Limb (tissue), 2 donors: ENCODE measurements at regions not wholly inside any gene's neighbourhood (a gene's known extent, or its start where the extent isn't known, plus 50 kb on each side); places are given as distances from the start of the nearest gene placed in this dataset.
"Not testable (repeated sequence)": the region's sequence is repeated elsewhere in the genome, so short reads cannot be mapped to it uniquely, and the experiment has no call there.

Source experiments
- DNase-seq, 2 donors: peaks; one replicate each; pipeline ENCODE4 v3.0.0-alpha.2; 2016; ENCODE audit errors: extremely low spot score in 2 of 2

- not testable (repeated sequence) for DNase-seq
These were observed 1007.6 kb upstream of the EDIL3 start for GRCh38 chr5:85392309-85392708.

- no peak for DNase-seq
These were observed 1010.8 kb upstream of the EDIL3 start for GRCh38 chr5:85395526-85395925.

- DNase-seq: no peak
These were observed 1012.8 kb upstream of the EDIL3 start for GRCh38 chr5:85397451-85397850.

DNA sequence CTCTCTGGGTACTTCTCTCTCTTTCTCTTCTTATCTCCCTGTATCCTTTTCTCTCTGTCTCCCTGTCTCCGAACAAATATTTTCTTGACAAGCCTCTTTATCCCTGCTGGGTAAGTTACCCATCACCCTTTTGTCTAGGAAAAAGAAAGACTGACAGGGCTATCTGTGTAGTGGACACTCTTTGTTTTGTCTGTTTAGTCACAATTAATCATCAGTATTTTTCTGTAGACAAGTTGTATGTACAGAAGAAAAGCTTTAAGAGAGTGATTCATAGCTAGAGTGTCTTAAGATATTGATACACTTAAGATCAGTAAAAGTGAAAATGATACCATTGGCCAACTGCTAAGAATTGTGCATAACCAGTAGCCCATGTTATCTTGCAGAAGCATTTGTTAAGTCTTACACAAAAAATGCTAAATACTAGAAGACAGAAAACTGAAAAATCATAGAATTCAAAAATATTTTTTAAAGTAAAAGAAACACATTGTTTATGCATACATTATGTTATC lies 1043.8 kb upstream of the EDIL3 start:
- no peak for DNase-seq

DNA sequence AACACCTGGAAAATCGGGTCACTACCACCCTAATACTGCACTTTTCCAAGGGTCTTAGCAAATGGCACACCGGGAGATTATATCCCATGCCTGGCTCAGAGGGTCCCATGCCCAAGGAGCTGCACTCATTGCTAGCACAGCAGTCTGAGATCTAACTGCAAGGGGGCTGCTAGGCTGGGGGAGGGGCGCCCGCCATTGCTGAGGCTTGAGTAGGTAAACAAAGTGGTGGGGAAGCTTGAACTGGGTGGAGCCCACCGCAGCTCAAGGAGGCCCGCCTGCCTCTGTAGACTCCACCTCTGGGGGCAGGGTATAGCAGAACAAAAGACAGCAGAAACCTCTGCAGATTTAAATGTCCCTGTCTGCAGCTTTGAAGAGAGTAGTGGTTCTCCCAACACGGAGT lies 1047.0 kb upstream of the EDIL3 start:
- DNase-seq: not testable (repeated sequence)

GRCh38 chr5:85441156-85441555 lies 1056.5 kb upstream of the EDIL3 start:
- DNase-seq: no peak

GRCh38 chr5:85441853-85442252 lies 1057.2 kb upstream of the EDIL3 start:
- no peak for DNase-seq

GRCh38 chr5:85452322-85453025 lies 1067.8 kb upstream of the EDIL3 start:
- DNase-seq: no peak

DNA sequence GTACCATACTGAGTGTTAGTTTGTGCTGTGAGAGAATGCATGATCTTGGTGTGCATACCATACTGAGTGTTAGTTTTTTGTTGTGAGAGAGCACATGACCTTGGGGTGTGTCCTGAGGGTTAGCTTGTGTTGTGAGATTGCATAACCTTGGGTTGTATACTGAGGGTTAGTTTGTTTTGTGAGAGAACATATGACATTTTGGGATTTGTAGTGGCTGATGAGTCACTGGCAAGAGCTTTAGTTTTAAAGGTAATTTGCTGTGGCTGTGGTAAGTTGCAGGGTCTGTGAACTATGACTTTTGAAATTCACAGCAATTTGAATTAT lies 1068.3 kb upstream of the EDIL3 start:
- no peak for DNase-seq

- DNase-seq: no peak
These were observed 1073.6 kb upstream of the EDIL3 start for GRCh38 chr5:85458319-85458718.

DNA sequence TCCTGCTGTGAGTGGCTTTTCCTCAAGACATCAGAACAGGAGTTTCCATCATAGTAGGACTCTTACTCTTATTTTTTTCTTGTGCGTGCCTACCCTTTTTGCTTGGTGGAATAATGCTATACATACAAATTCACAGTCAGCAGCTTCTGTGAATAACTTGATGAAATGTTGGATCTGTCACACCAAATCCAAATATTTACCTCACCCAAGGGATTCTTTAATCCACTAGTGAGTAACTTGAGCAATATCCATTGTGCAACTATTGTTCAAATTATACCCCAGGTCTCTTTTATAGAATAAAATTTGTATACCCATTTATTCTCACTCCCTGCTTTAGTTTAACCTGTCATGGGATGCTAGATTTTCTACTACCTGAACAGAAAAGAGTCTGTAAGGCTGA lies 1078.3 kb upstream of the EDIL3 start:
- DNase-seq: no peak

- DNase-seq: no peak
These were observed 1081.7 kb upstream of the EDIL3 start for GRCh38 chr5:85466423-85466822.

DNA sequence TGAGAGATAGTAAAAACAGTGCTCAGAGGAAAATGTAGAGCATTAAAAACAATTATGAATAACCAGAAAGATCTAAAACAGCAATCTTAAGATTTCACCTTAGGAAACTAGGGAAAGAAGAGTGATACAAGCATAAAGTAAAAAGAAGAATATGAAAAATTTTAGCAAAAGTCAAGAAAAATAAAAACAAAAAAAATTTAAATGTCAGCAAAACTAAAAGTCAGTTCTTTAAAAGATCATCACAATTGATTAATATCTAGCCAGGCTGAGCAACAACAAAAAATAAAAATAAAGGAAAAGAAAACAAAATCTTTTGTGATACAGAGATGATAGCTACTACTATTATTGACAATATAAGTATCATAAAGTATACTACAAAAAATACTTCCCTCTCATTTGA lies 1088.1 kb upstream of the EDIL3 start:
- DNase-seq: no peak

DNA sequence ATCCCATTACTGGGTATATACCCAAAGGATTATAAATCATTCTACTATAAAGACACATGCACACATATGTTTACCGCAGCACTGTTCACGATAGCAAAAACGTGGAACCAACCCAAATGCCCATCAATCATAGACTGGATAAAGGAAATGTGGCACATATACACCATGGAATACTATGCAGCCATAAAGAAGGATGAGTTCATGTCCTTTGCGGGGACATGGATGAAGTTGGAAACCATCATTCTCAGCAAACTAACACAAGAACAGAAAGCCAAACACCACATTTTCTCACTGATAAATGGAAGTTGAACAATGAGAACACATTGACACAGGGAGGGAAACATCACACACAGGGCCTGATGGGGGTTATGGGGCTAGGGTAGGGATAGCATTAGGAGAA lies 1090.5 kb upstream of the EDIL3 start:
- DNase-seq: not testable (repeated sequence)

DNA sequence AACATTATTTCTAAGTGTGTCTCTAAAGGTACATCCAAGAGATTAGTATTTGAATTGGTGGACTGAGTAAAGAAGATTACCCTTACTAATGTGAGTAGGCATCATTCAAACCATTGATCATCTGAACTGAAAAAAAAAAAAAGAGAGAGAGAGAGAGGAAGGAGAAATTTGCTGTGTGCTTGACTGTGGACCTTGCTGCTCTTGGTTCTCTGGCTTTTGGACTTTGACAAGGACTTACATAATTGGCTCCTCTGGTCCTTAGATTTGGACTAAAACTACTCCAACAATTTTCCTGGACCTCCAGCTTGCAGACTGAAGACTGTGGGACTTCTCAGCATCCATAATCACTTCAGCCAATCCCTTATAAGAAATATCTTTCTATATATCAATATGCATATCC lies 1091.9 kb upstream of the EDIL3 start:
- no peak for DNase-seq

- DNase-seq: no peak
These were observed 1095.2 kb upstream of the EDIL3 start for GRCh38 chr5:85479849-85480248.

DNA sequence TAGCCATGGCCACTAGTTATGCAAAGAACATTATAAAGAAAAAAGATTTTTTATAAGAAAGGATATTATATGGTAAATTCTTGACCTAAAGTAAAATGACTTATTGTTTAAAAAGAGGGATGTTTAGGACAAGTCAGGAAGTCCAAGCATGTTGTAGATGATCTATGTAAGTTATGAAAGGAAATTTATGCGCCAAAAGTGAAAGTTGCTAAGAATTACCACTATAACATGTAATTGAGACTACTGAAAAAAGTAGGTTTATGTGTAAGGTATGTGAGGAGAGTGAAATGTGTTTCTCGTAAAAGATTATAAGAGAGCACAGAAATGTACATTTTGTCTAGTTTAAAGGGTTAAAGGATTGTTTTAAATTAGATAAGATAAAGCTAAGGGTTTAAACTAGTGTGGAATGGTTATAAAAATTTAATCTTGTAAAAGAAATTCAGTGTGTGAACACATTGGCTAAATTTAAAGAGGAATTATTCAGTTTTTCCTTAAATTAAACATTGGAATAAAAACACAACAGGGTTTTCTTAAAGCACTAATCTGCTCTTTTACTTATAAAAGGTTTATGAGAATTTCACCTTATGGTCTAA lies 1100.4 kb upstream of the EDIL3 start:
- no peak for DNase-seq

DNA sequence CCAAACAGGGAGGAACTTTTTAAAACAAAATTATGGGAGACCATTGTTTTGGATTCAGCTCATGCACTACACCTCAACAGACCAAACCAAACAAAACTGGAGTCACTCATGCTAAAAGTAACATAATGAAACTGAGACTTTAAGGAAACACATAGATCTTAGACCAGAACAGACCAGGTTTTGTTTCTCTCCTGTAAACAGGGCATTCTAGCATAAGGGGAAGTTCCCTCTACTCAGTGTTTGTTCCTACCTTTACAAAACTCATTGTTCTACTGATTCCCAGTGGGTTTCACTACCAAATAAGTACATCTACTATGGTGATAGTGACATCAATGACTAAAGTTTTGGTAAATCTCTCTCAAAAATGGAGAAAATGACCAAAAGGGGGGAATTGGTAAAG lies 1103.6 kb upstream of the EDIL3 start:
- DNase-seq: no peak

GRCh38 chr5:85500869-85501268 lies 1116.2 kb upstream of the EDIL3 start:
- DNase-seq: no peak

- DNase-seq: no peak
These were observed 1104.8 kb upstream of the COX7C start for GRCh38 chr5:85512896-85513295.

DNA sequence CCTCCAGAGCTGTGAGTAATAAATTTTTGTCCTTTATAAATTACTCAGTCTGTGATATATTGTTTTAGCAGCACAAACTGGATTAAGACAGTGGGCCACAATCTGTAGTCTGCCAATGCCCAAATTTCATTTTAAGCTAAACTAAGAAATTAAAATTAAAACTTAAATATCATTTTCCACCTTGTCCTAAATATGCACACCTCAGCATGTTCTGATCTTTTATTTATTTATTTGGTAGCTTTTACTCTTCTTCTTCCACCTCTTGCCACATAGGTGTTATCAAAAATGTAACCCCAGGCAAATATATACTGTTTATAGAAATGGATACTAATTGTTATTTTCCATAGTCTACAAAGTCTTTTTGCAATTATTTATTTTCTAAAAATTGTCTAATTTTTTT lies 1102.2 kb upstream of the COX7C start:
- DNase-seq: no peak

GRCh38 chr5:85517386-85517785 lies 1100.4 kb upstream of the COX7C start:
- no peak for DNase-seq

GRCh38 chr5:85533341-85534047 lies 1084.2 kb upstream of the COX7C start:
- no peak for DNase-seq
